ENCODE measurements at regions not wholly inside any gene's neighbourhood (a gene's known extent, or its start where the extent isn't known, plus 50 kb on each side); places are given as distances from the start of the nearest gene placed in this dataset.

DNA sequence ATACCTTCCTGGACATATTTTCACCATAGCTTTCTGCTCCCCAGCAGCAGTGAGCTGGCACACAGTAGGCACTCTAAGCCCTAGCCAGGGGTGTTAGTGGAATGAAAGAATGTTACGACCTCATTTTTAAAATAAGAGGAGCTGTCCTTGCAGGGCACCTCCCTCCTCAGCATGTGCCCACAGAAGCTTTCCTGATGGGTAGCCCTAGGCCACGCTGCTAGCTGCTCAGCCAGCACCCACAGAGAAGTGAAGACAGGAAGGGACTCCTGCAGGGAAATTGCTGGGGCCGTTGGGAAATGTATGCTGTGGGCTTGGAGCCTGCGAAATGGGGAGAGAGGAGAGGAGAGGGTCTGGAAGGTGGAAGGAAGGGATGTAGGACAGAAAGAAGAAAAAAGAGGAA, 87.3 kb upstream of the ANKRD34C start:
- TF ChIP-seq POLR2A (IDR thresholded peaks at IDR 0.05) (no peak), CTCF (IDR thresholded peaks at IDR 0.05) (no peak)
